Astrocyte of the spinal cord (primary cell): ENCODE measurements at regions not wholly inside any gene's neighbourhood (a gene's known extent, or its start where the extent isn't known, plus 50 kb on each side); places are given as distances from the start of the nearest gene placed in this dataset.

Source experiments
- DNase-seq: peaks from one replicate; pipeline ENCODE4 v3.0.0; 2011; ENCODE audit warnings: low read depth, low spot score
- H3K4me3 ChIP-seq: 2 replicates; pipeline ENCODE4 v1.5.1; 2011; ENCODE audit warnings: low read depth, mild to moderate bottlenecking, low read length, moderate library complexity
- in situ Hi-C: cut with HindIII; loops from 2 replicates; pipeline ENCODE4 v1.10.0; 2017; ENCODE audit warnings: low sequenced_read_pairs
- TF ChIP-seq, protein P1 (sequence below): IDR thresholded peaks from 2 replicates; pipeline ENCODE4 v1.5.1; 2012; ENCODE audit warnings: low read depth, mild to moderate bottlenecking, low read length, inconsistent platforms

DNA sequence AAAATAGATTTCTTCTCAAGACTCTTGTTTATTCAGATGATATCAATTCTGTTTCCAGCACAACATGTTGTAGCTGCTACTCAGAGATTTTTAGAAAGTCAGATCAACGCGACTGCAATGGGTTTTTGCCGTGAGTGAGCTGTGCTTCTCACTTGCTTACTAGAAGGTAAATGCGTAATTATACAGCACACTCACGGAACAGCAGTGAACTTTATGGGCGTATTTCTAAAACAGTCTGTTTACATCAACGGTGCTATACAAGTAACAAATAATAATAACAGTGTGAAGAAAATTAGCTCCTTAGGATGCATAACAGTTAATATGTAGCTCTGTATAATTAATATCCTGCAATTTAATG, 533.6 kb downstream of the RNF144A start:
- in situ Hi-C loops: no loop called here
- TF ChIP-seq, protein P1, sequence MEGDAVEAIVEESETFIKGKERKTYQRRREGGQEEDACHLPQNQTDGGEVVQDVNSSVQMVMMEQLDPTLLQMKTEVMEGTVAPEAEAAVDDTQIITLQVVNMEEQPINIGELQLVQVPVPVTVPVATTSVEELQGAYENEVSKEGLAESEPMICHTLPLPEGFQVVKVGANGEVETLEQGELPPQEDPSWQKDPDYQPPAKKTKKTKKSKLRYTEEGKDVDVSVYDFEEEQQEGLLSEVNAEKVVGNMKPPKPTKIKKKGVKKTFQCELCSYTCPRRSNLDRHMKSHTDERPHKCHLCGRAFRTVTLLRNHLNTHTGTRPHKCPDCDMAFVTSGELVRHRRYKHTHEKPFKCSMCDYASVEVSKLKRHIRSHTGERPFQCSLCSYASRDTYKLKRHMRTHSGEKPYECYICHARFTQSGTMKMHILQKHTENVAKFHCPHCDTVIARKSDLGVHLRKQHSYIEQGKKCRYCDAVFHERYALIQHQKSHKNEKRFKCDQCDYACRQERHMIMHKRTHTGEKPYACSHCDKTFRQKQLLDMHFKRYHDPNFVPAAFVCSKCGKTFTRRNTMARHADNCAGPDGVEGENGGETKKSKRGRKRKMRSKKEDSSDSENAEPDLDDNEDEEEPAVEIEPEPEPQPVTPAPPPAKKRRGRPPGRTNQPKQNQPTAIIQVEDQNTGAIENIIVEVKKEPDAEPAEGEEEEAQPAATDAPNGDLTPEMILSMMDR: no peak
- no peak for DNase-seq
- H3K4me3 ChIP-seq: no peak overlapping the region

DNA sequence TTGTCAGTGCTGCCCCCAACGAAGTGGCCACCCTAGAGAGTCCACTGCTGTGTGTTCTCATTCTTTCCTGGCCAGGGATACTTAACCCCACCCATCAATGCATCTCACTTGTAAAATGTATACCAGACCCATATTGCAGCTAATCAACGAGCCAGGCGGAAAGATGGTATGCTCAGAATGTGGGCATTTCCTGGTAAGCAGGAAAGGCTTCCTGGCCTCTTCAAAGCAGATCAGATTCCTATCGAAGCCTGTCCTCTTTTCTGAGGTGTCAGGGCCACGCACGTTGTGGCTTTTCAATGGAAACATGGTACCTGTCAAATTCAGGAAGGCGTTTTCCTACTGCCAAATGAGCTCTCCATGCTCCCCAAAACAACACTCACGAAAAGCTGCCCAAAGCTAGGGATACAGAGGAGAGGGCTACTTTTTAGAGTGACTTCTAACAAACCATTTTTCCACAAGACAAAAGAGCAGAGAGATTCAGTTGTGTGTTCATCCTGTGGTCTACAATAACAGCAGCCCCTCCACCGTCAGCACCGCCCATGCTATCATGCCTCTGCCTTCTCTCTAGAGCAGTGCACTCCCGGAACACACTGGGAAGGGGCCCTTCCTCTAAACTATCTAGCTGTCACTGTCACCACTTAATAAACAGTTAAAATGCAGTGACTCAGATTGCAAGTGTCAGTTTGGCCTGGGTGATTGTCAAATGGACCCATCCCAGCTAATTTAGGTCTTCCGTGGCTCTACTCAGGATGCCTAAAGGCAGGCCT, 535.1 kb downstream of the RNF144A start:
- in situ Hi-C loops: no loop called here
- no peak overlapping the region for H3K4me3 ChIP-seq
- DNase-seq: no peak
- TF ChIP-seq, protein P1: no peak

GRCh38 chr2:7454592-7454991, 537.4 kb downstream of the RNF144A start:
- DNase-seq: no peak
- H3K4me3 ChIP-seq: no peak overlapping the region
- TF ChIP-seq, protein P1: no peak
- in situ Hi-C loops: no loop called here

DNA sequence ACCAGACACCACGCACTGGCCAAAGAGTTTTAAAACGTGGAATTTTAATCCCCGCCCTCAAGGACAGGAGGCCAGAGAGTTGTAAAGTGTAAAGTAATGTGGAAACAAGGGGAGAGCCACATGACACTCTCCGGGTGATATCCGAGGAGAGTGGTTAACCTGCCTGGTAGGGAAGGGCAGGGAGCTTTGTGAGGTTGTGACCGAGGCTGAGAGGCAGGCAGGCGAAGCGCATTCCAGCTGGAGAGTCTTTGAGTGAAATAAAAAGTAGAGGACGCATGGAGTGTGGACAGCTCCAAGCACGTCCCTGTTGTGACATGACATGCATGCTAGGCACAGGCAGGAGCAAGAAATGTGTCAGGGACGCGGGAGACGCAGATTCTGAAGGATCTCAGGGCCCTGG, 539.5 kb downstream of the RNF144A start:
- in situ Hi-C loops: no loop called here
- TF ChIP-seq, protein P1: no peak
- no peak for DNase-seq
- H3K4me3 ChIP-seq: no peak overlapping the region

GRCh38 chr2:7458066-7458465, 540.9 kb downstream of the RNF144A start:
- H3K4me3 ChIP-seq: no peak overlapping the region
- TF ChIP-seq, protein P1: no peak
- DNase-seq: no peak
- in situ Hi-C loops: no loop called here

DNA sequence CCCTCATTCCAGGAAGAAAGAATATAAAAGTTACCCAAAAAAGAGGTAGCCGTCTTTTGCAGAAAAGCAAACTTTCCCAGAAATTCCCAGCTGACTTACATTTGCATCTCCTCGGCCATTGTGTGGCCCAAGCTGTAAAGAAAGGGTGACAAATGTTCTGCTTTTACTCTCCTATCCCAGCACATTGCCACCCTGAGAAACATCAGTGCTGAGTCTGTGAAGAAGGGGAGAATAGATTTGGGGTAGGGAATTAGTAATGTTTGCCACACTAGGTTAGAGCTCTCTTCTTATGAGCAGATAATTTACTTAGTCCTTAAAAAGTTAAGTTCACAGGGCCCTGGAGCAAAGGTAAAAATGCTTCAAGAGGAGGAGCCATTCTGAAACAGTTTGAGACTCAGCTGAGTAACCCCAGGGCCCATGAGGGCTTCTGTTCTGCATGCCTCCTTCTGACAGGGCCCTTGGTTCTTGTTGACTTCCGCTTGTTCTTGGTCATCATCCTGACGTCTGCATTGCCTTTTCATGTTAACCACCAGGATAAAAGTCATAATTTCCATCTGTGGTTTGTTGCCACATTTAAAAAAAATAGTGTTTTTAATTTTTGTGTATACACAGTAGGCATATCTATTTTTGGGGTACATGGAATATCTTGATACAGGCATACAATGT, 550.7 kb downstream of the RNF144A start:
- H3K4me3 ChIP-seq: no peak overlapping the region
- in situ Hi-C loops: no loop called here
- no peak for DNase-seq
- TF ChIP-seq, protein P1: no peak
